Smooth muscle cell (in vitro differentiated cells): ENCODE measurements at regions not wholly inside any gene's neighbourhood (a gene's known extent, or its start where the extent isn't known, plus 50 kb on each side); places are given as distances from the start of the nearest gene placed in this dataset.
"Not testable (repeated sequence)": the region's sequence is repeated elsewhere in the genome, so short reads cannot be mapped to it uniquely, and the experiment has no call there.

Source experiments
- DNase-seq: peaks from one replicate; lab custom pipeline; 2025; ENCODE audit not compliant: unreplicated experiment; lab: John Stamatoyannopoulos, UW
- H2AFZ ChIP-seq: fragments of 200-600 bp; sonication (generic); 2 replicates; pipeline ENCODE4 v1.6.0; 2016; ENCODE audit warnings: antibody characterized with exemption, low read depth, mild to moderate bottlenecking
- H3F3A ChIP-seq: fragments of 200-600 bp; sonication (generic); 2 replicates; pipeline ENCODE4 v1.6.0; 2017; ENCODE audit warnings: antibody characterized with exemption, low read depth
- H3K27ac ChIP-seq: fragments of 200-600 bp; sonication (generic); 2 replicates; pipeline ENCODE4 v1.5.1; 2016; ENCODE audit warnings: low read depth, mild to moderate bottlenecking
- H3K27me3 ChIP-seq: fragments of 200-600 bp; sonication (generic); 2 replicates; pipeline ENCODE4 v1.6.1; 2016; ENCODE audit warnings: low read depth, mild to moderate bottlenecking
- H3K36me3 ChIP-seq: fragments of 200-600 bp; sonication (generic); 2 replicates; pipeline ENCODE4 v1.5.1; 2016; ENCODE audit warnings: low read depth
- H3K4me1 ChIP-seq: fragments of 200-600 bp; sonication (generic); 2 replicates; pipeline ENCODE4 v1.5.1; 2016; ENCODE audit warnings: low read depth
- H3K4me2 ChIP-seq: fragments of 200-600 bp; sonication (generic); 2 replicates; pipeline ENCODE4 v1.6.0; 2016; ENCODE audit warnings: mild to moderate bottlenecking
- H3K4me3 ChIP-seq: fragments of 200-600 bp; sonication (generic); 2 replicates; pipeline ENCODE4 v1.5.1; 2016; ENCODE audit warnings: mild to moderate bottlenecking
- H3K79me2 ChIP-seq: fragments of 200-600 bp; sonication (generic); 2 replicates; pipeline ENCODE4 v1.6.0; 2016; ENCODE audit warnings: low read depth, mild to moderate bottlenecking
- H3K9ac ChIP-seq: fragments of 200-600 bp; sonication (generic); 2 replicates; pipeline ENCODE4 v1.6.0; 2016; ENCODE audit warnings: low read depth
- H3K9me3 ChIP-seq: fragments of 200-600 bp; sonication (generic); replicated peaks from 2 replicates; pipeline ENCODE4 v1.5.1; 2016; ENCODE audit warnings: low read depth
- H4K20me1 ChIP-seq: fragments of 200-600 bp; sonication (generic); 2 replicates; pipeline ENCODE4 v1.6.0; 2016; ENCODE audit warnings: low read depth
- WGBS: methylation state at CpG from one replicate; pipeline ENCODE4 v1.1.7; 2016; ENCODE audit warnings: low lambda C conversion rate; 5-methylcytosine and 5-hydroxymethylcytosine counted together
- TF ChIP-seq, protein P1 (sequence below): fragments of 200-600 bp; sonication (generic); IDR thresholded peaks from 2 replicates; pipeline ENCODE4 v1.5.1; 2017; ENCODE audit warnings: borderline replicate concordance, mild to moderate bottlenecking, antibody characterized with exemption; ENCODE audit not compliant: insufficient read depth, poor library complexity, severe bottlenecking

DNA sequence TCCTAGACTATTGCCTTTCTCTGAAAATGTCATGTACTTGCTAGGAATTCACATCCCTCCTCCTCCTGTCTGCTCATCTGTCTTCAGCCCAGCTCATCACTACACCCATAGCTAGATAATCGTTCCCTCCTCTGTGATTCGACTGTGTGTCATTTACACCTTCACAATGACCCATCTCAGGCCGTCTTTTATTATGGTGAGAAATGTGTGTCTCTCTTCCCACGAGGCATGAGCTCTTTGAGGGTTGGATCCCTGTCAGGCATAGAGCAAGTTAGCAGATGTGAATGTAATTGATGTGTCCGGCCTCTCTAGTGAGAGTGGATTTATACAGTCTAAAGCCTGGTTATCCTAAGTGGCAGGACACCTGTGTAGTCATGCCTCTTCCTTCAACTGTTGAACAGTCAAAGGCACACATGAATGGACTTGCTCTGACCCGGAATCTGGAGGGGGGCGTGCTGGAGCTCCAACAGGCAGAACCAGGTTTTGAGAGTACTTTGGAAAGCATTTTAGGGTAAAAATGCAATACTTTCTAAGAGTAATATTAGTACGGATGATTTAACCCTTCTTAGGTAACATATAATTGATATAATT is 182.1 kb downstream of the UTRN start:
- H3K27me3 ChIP-seq: no peaks in the 10 kb centered on the region
- TF ChIP-seq, protein P1, sequence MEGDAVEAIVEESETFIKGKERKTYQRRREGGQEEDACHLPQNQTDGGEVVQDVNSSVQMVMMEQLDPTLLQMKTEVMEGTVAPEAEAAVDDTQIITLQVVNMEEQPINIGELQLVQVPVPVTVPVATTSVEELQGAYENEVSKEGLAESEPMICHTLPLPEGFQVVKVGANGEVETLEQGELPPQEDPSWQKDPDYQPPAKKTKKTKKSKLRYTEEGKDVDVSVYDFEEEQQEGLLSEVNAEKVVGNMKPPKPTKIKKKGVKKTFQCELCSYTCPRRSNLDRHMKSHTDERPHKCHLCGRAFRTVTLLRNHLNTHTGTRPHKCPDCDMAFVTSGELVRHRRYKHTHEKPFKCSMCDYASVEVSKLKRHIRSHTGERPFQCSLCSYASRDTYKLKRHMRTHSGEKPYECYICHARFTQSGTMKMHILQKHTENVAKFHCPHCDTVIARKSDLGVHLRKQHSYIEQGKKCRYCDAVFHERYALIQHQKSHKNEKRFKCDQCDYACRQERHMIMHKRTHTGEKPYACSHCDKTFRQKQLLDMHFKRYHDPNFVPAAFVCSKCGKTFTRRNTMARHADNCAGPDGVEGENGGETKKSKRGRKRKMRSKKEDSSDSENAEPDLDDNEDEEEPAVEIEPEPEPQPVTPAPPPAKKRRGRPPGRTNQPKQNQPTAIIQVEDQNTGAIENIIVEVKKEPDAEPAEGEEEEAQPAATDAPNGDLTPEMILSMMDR: no peak
- no peaks in the 10 kb centered on the region for H4K20me1 ChIP-seq
- H3K79me2 ChIP-seq: no peaks in the 10 kb centered on the region
- H3K9me3 ChIP-seq: no peaks in the 10 kb centered on the region
- no peak overlapping the region for H3K9ac ChIP-seq
- no peaks in the 10 kb centered on the region for H3F3A ChIP-seq
- DNase-seq: no peak
- no peak overlapping the region for H3K4me3 ChIP-seq
- no peak overlapping the region for H3K27ac ChIP-seq
- 59% methylated on average over 8 of the region's 8 CpGs for WGBS
- no peak overlapping the region for H2AFZ ChIP-seq
- no peak overlapping the region for H3K4me2 ChIP-seq
- no peaks in the 10 kb centered on the region for H3K36me3 ChIP-seq
- no peaks in the 10 kb centered on the region for H3K4me1 ChIP-seq

- no peak overlapping the region for H2AFZ ChIP-seq
- H3K36me3 ChIP-seq: no peaks in the 10 kb centered on the region
- no peaks in the 10 kb centered on the region for H3K27me3 ChIP-seq
- H3K4me3 ChIP-seq: no peak overlapping the region
- H3K9me3 ChIP-seq: no peaks in the 10 kb centered on the region
- H3K27ac ChIP-seq: no peak overlapping the region
- no peak for DNase-seq
- H4K20me1 ChIP-seq: no peaks in the 10 kb centered on the region
- no peaks in the 10 kb centered on the region for H3K79me2 ChIP-seq
- H3K4me2 ChIP-seq: no peak overlapping the region
- 78% methylated on average over 2 of the region's 2 CpGs for WGBS
- TF ChIP-seq, protein P1: no peak
- no peaks in the 10 kb centered on the region for H3F3A ChIP-seq
- no peaks in the 10 kb centered on the region for H3K4me1 ChIP-seq
- no peak overlapping the region for H3K9ac ChIP-seq
These were observed 182.8 kb downstream of the UTRN start for GRCh38 chr6:144467921-144468320.

- Histone ChIP-seq H3K27ac (no peak overlapping the region), H3K79me2 (no peaks in the 10 kb centered on the region), H3K9ac (no peak overlapping the region), H4K20me1 (no peaks in the 10 kb centered on the region), H3K4me3 (no peak overlapping the region), H3K36me3 (no peaks in the 10 kb centered on the region), H3F3A (no peaks in the 10 kb centered on the region), H3K9me3 (no peaks in the 10 kb centered on the region), H2AFZ (no peak overlapping the region), H3K4me1 (no peaks in the 10 kb centered on the region), H3K27me3 (no peaks in the 10 kb centered on the region), H3K4me2 (no peak overlapping the region)
- no peak for DNase-seq
- TF ChIP-seq, protein P1: no peak
- WGBS: 96% methylated on average over 7 of the region's 7 CpGs
These were observed 183.6 kb downstream of the UTRN start for GRCh38 chr6:144468709-144469108.

GRCh38 chr6:144469144-144469575 is 184.0 kb downstream of the UTRN start:
- no peak for DNase-seq
- Histone ChIP-seq H3K9ac (no peak overlapping the region), H3K27me3 (no peaks in the 10 kb centered on the region), H3K4me3 (no peak overlapping the region), H3K36me3 (no peaks in the 10 kb centered on the region), H3K9me3 (no peaks in the 10 kb centered on the region), H4K20me1 (no peaks in the 10 kb centered on the region), H3K4me1 (no peaks in the 10 kb centered on the region), H3K27ac (no peak overlapping the region), H3F3A (no peaks in the 10 kb centered on the region), H3K4me2 (no peak overlapping the region), H3K79me2 (no peaks in the 10 kb centered on the region), H2AFZ (no peak overlapping the region)
- TF ChIP-seq, protein P1: no peak
- 90% methylated on average over 1 of the region's 1 CpG for WGBS

- not testable (repeated sequence) for H3K4me2 ChIP-seq
These were observed 185.1 kb downstream of the UTRN start for GRCh38 chr6:144470201-144470600.

More at GRCh38 chr6:144470201-144470600, 185.1 kb downstream of the UTRN start:
- not testable (repeated sequence) for H3K36me3 ChIP-seq, H3K4me1 ChIP-seq, H3K27ac ChIP-seq, H2AFZ ChIP-seq, H3F3A ChIP-seq, H4K20me1 ChIP-seq, DNase-seq, H3K9ac ChIP-seq, H3K4me3 ChIP-seq, H3K79me2 ChIP-seq, H3K27me3 ChIP-seq, H3K9me3 ChIP-seq
- 100% methylated on average over 14 of the region's 27 CpGs for WGBS
